Keratinocyte (primary cell): ENCODE measurements at regions not wholly inside any gene's neighbourhood (a gene's known extent, or its start where the extent isn't known, plus 50 kb on each side); places are given as distances from the start of the nearest gene placed in this dataset.

Experiments used
- DNase-seq: peaks from one replicate; pipeline ENCODE4 v3.0.0-alpha.2; 2011; ENCODE audit warnings: low read depth, missing footprints, low spot score
- FAIRE-seq: peaks from 2 replicates; lab custom pipeline; 2011; peaks lifted over from hg19 to GRCh38; lab: Jason Lieb, UNC
- H2AFZ ChIP-seq: 2 replicates; pipeline ENCODE4 v1.6.0; 2012; ENCODE audit warnings: low read length, control low read depth, inconsistent platforms; ENCODE audit not compliant: control insufficient read depth
- H3K27ac ChIP-seq: 2 replicates; pipeline ENCODE4 v1.5.1; 2011; ENCODE audit warnings: low read length; ENCODE audit not compliant: control insufficient read depth, insufficient read depth
- H3K27me3 ChIP-seq: 3 replicates; pipeline ENCODE4 v1.6.0; 2011; ENCODE audit warnings: low read length; ENCODE audit not compliant: control insufficient read depth, insufficient read depth; ENCODE audit errors: extremely low read depth
- H3K36me3 ChIP-seq, 2 experiments: 2 replicates in 1 of 2; 3 replicates in 1 of 2; pipeline ENCODE4 v1.5.1; 2011; ENCODE audit warnings: low read length in 2 of 2, mild to moderate bottlenecking in 1 of 2; ENCODE audit not compliant: control insufficient read depth in 2 of 2, insufficient read depth in 2 of 2; ENCODE audit errors: extremely low read depth in 1 of 2
- H3K4me1 ChIP-seq: 3 replicates; pipeline ENCODE4 v1.5.1; 2011; ENCODE audit warnings: low read length; ENCODE audit not compliant: control insufficient read depth, insufficient read depth; ENCODE audit errors: extremely low read depth
- H3K4me2 ChIP-seq: 3 replicates; pipeline ENCODE4 v1.6.0; 2011; ENCODE audit warnings: low read depth, low read length; ENCODE audit not compliant: control insufficient read depth, insufficient read depth; ENCODE audit errors: extremely low read depth
- H3K4me3 ChIP-seq, 3 experiments: fragments of 200-600 bp in 1 of 3; sonication (generic) in 1 of 3; 2 replicates in 2 of 3; 3 replicates in 1 of 3; pipeline ENCODE4 v1.5.1; 2011 to 2016; ENCODE audit warnings: low read length in 3 of 3, mild to moderate bottlenecking in 3 of 3, control low read depth in 2 of 3, inconsistent platforms in 1 of 3, low read depth in 1 of 3, mixed read lengths in 1 of 3, mixed run types in 1 of 3, moderate library complexity in 1 of 3; ENCODE audit not compliant: control insufficient read depth in 2 of 3, insufficient read depth in 2 of 3; ENCODE audit errors: extremely low read depth in 1 of 3
- H3K79me2 ChIP-seq: 2 replicates; pipeline ENCODE4 v1.6.0; 2012; ENCODE audit warnings: low read length; ENCODE audit not compliant: control insufficient read depth, insufficient read depth
- H3K9ac ChIP-seq: 3 replicates; pipeline ENCODE4 v1.6.0; 2011; ENCODE audit warnings: low read length; ENCODE audit not compliant: control insufficient read depth, insufficient read depth; ENCODE audit errors: extremely low read depth
- H3K9me1 ChIP-seq: 3 replicates; pipeline ENCODE4 v1.6.0; 2011; ENCODE audit warnings: low read length; ENCODE audit not compliant: control insufficient read depth, insufficient read depth; ENCODE audit errors: extremely low read depth
- H3K9me3 ChIP-seq: 2 replicates; pipeline ENCODE4 v1.5.1; 2012; ENCODE audit warnings: low read depth, low read length; ENCODE audit not compliant: control insufficient read depth
- H4K20me1 ChIP-seq: 3 replicates; pipeline ENCODE4 v1.6.0; 2011; ENCODE audit warnings: low read length; ENCODE audit not compliant: control insufficient read depth, insufficient read depth; ENCODE audit errors: extremely low read depth
- EZH2 ChIP-seq: IDR thresholded peaks from one replicate; pipeline ENCODE4 v1.6.1; 2012; ENCODE audit warnings: inconsistent platforms, mild to moderate bottlenecking, low read length, moderate library complexity
- dilution Hi-C: fragments of 300-500 bp; cut with MboI; formaldehyde crosslinking; loops from one replicate; pipeline ENCODE4 v1.7.0; 2020; ENCODE audit warnings: low sequenced_read_pairs; ENCODE audit not compliant: extremely low pct_ligation_motif_present
- TF ChIP-seq, protein P1 (sequence below), 3 experiments: IDR thresholded peaks in 1 of 3; conservative IDR thresholded peaks in 1 of 3; optimal IDR thresholded peaks in 1 of 3; 2 replicates in 2 of 3; 3 replicates in 1 of 3; pipeline versions ENCODE3 to v1.5.1; 2011; ENCODE audit warnings: low read length in 3 of 3, mild to moderate bottlenecking in 3 of 3, moderate library complexity in 2 of 3, control low read depth in 1 of 3, inconsistent platforms in 1 of 3; ENCODE audit not compliant: insufficient read depth in 2 of 3; ENCODE audit errors: extremely low read depth in 1 of 3

DNA sequence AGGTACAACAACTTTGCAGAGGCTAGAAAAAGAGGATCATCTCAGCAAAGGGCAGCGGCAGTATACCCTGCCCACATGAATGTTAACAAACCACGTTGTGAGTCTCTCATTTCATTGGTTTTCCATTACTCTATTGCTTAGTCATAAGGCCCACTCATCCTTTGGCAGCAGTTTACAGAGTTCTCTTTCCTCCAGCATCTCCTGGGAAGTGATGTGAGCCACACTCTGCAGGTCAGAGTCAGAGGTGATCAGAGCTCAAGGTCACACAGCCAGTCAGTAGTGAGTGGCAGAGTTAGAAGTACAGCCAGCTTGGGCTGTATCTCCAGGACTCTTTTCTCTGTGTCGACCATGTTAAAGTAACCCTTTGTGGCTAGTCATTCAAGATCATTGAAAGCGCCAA lies 599.6 kb upstream of the GRAMD2B start:
- Histone ChIP-seq H3K27ac (no peak overlapping the region), H4K20me1 (no peaks in the 10 kb centered on the region), H3K4me1 (no peaks in the 10 kb centered on the region), H3K27me3 (no peaks in the 10 kb centered on the region), H3K9me3 (no peaks in the 10 kb centered on the region), H3K4me3 (no peak overlapping the region), H3K36me3 (no peaks in the 10 kb centered on the region), H3K79me2 (no peaks in the 10 kb centered on the region), H3K4me2 (no peak overlapping the region), H3K9me1 (no peaks in the 10 kb centered on the region), H2AFZ (no peak overlapping the region), H3K9ac (no peak overlapping the region)
- dilution Hi-C loops: no loop called here
- DNase-seq (no peak), FAIRE-seq (no peak)
- no peak for TF ChIP-seq EZH2
- TF ChIP-seq, protein P1, sequence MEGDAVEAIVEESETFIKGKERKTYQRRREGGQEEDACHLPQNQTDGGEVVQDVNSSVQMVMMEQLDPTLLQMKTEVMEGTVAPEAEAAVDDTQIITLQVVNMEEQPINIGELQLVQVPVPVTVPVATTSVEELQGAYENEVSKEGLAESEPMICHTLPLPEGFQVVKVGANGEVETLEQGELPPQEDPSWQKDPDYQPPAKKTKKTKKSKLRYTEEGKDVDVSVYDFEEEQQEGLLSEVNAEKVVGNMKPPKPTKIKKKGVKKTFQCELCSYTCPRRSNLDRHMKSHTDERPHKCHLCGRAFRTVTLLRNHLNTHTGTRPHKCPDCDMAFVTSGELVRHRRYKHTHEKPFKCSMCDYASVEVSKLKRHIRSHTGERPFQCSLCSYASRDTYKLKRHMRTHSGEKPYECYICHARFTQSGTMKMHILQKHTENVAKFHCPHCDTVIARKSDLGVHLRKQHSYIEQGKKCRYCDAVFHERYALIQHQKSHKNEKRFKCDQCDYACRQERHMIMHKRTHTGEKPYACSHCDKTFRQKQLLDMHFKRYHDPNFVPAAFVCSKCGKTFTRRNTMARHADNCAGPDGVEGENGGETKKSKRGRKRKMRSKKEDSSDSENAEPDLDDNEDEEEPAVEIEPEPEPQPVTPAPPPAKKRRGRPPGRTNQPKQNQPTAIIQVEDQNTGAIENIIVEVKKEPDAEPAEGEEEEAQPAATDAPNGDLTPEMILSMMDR (optimal IDR thresholded peaks at IDR 0.05 in 1 of 3, IDR thresholded peaks at IDR 0.05 in 1 of 3, conservative IDR thresholded peaks at IDR 0.05 in 1 of 3; ENCODE audit: extremely low read depth in 1 of 3, insufficient read depth in 2 of 3, low read length in 3 of 3): no peak

DNA sequence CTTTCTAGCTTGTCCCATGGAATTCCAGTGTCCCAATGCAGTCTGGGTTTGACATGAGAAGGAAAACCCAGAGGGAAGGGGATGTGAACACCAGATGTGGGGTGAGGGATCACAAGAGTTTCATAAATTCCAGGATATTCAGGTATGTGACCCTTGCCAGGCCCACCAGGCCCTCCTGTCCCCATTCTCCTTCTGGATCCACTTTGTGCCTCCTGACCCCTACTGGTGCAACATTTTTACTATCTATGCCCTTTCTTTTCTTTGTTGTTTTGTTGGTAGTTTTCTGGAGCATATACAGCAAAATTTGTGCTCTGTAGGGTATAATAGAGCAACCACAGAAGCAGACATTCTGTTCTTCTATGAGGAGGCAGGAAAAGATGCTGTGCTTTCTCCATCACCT lies 597.0 kb upstream of the GRAMD2B start:
- dilution Hi-C loops: no loop called here
- no peaks in the 10 kb centered on the region for H3K4me1 ChIP-seq
- no peak overlapping the region for H2AFZ ChIP-seq
- no peaks in the 10 kb centered on the region for H4K20me1 ChIP-seq
- FAIRE-seq (no peak), DNase-seq (no peak)
- no peak overlapping the region for H3K4me3 ChIP-seq
- no peaks in the 10 kb centered on the region for H3K27me3 ChIP-seq
- H3K27ac ChIP-seq: no peak overlapping the region
- no peaks in the 10 kb centered on the region for H3K9me1 ChIP-seq
- H3K4me2 ChIP-seq: no peak overlapping the region
- H3K9ac ChIP-seq: no peak overlapping the region
- H3K36me3 ChIP-seq: no peaks in the 10 kb centered on the region
- H3K9me3 ChIP-seq: no peaks in the 10 kb centered on the region
- H3K79me2 ChIP-seq: no peaks in the 10 kb centered on the region
- no peak for TF ChIP-seq EZH2
- TF ChIP-seq, protein P1 (optimal IDR thresholded peaks at IDR 0.05 in 1 of 3, IDR thresholded peaks at IDR 0.05 in 1 of 3, conservative IDR thresholded peaks at IDR 0.05 in 1 of 3; ENCODE audit: extremely low read depth in 1 of 3, insufficient read depth in 2 of 3, low read length in 3 of 3): no peak
